Endodermal cell (in vitro differentiated cells): ENCODE measurements at regions not wholly inside any gene's neighbourhood (a gene's known extent, or its start where the extent isn't known, plus 50 kb on each side); places are given as distances from the start of the nearest gene placed in this dataset.

Source experiments
- DNase-seq: peaks from one replicate; pipeline ENCODE4 v3.0.0-alpha.2; 2017
- H3K27ac ChIP-seq: 2 replicates; pipeline ENCODE4 v1.5.1; 2013; ENCODE audit warnings: mild to moderate bottlenecking, low read depth, low read length, moderate library complexity
- H3K27me3 ChIP-seq: 2 replicates; pipeline ENCODE4 v1.6.1; 2013; ENCODE audit warnings: mild to moderate bottlenecking, low read length, moderate library complexity; ENCODE audit not compliant: insufficient read depth, control insufficient read depth, poor library complexity, severe bottlenecking
- H3K36me3 ChIP-seq: 2 replicates; pipeline ENCODE4 v1.7.0; 2013; ENCODE audit warnings: mild to moderate bottlenecking, low read length, moderate library complexity; ENCODE audit not compliant: control insufficient read depth, insufficient read depth
- H3K4me1 ChIP-seq: one replicate; pipeline ENCODE4 v1.7.0; 2013; ENCODE audit warnings: low read length; ENCODE audit not compliant: control insufficient read depth, insufficient read depth
- H3K4me3 ChIP-seq: 2 replicates; pipeline ENCODE4 v1.5.1; 2013; ENCODE audit warnings: mild to moderate bottlenecking, low read length, moderate library complexity
- H3K9ac ChIP-seq: 2 replicates; pipeline ENCODE4 v1.6.1; 2013; ENCODE audit warnings: mild to moderate bottlenecking, low read length, moderate library complexity; ENCODE audit not compliant: poor library complexity, severe bottlenecking; ENCODE audit errors: extremely low read depth
- H3K9me3 ChIP-seq: 2 replicates; pipeline ENCODE4 v1.6.1; 2013; ENCODE audit warnings: mild to moderate bottlenecking, low read length, moderate library complexity; ENCODE audit not compliant: control insufficient read depth
- H3K27ac Mint-ChIP-seq: 2 replicates; pipeline ENCODE4 v1.8.0; 2020; ENCODE audit warnings: mixed read lengths
- H3K27me3 Mint-ChIP-seq: 2 replicates; pipeline ENCODE4 v1.8.0; 2021; ENCODE audit warnings: mild to moderate bottlenecking, mixed read lengths; ENCODE audit not compliant: insufficient read depth
- H3K36me3 Mint-ChIP-seq: 2 replicates; pipeline ENCODE4 v1.8.0; 2020; ENCODE audit warnings: low read depth, mixed read lengths
- H3K4me1 Mint-ChIP-seq: 2 replicates; pipeline ENCODE4 v1.8.0; 2020; ENCODE audit warnings: mixed read lengths
- H3K4me3 Mint-ChIP-seq: 2 replicates; pipeline ENCODE4 v1.8.0; 2020; ENCODE audit warnings: mild to moderate bottlenecking, moderate library complexity, mixed read lengths
- H3K9me3 Mint-ChIP-seq: 2 replicates; pipeline ENCODE4 v1.8.0; 2020; ENCODE audit warnings: mild to moderate bottlenecking, mixed read lengths
- WGBS, 2 experiments: methylation state at CpG; one replicate each; pipeline versions ENCODE4 v1.1.5 to v1.1.7; 2013; ENCODE audit warnings: missing lambda C conversion rate in 2 of 2, mixed read lengths in 1 of 2; ENCODE audit not compliant: insufficient coverage in 1 of 2, insufficient read length in 1 of 2; 5-methylcytosine and 5-hydroxymethylcytosine counted together
- TF ChIP-seq, protein P1 (sequence below): fragments of 200-600 bp; sonication (generic); conservative IDR thresholded peaks from 2 replicates; pipeline ENCODE4 v1.5.0; 2021; ENCODE audit warnings: antibody characterized with exemption, mild to moderate bottlenecking

DNA sequence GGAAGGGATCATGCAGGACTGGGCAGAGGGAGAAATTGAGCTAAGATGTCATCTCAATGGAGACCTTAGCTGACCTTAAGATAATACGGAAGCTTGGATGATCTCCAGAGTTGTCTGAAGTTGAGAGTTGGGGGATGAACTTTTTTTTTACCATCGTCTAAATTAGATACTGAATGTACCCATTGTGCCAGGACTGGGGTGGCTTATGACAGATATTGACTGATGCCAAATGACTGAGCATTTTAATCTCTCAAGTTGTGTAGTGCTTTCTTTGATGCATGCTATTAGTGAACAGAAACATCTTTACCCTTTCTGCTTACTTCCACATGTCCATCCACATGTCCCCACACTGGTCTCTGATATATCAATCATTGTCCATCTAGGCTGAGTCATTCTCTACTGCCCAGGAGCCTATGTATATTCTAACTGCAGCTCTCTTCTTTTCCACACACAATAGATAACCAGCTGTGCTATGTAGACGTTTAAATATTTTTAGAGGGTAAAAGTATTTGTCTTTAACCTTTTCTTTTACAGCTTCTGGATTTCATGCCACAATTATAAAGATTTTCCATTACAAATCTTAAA is 60.2 kb upstream of the ZKSCAN2 start:
- no peak overlapping the region for H3K4me3 Mint-ChIP-seq
- H3K36me3 Mint-ChIP-seq: peaks cover 13% of the 10 kb centered on the region
- 67 to 92% methylated on average over 1 to 2 of the region's 3 CpGs for WGBS, 2 experiments
- H3K9me3 Mint-ChIP-seq: peaks cover 24% of the 10 kb centered on the region
- no peaks in the 10 kb centered on the region for H3K36me3 ChIP-seq
- no peaks in the 10 kb centered on the region for H3K4me1 ChIP-seq
- H3K27me3 Mint-ChIP-seq: no peaks in the 10 kb centered on the region
- no peaks in the 10 kb centered on the region for H3K27me3 ChIP-seq
- no peak overlapping the region for H3K9ac ChIP-seq
- H3K9me3 ChIP-seq: peaks cover 5% of the 10 kb centered on the region
- TF ChIP-seq, protein P1, sequence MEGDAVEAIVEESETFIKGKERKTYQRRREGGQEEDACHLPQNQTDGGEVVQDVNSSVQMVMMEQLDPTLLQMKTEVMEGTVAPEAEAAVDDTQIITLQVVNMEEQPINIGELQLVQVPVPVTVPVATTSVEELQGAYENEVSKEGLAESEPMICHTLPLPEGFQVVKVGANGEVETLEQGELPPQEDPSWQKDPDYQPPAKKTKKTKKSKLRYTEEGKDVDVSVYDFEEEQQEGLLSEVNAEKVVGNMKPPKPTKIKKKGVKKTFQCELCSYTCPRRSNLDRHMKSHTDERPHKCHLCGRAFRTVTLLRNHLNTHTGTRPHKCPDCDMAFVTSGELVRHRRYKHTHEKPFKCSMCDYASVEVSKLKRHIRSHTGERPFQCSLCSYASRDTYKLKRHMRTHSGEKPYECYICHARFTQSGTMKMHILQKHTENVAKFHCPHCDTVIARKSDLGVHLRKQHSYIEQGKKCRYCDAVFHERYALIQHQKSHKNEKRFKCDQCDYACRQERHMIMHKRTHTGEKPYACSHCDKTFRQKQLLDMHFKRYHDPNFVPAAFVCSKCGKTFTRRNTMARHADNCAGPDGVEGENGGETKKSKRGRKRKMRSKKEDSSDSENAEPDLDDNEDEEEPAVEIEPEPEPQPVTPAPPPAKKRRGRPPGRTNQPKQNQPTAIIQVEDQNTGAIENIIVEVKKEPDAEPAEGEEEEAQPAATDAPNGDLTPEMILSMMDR: no peak
- DNase-seq: no peak
- no peak overlapping the region for H3K27ac ChIP-seq
- no peak overlapping the region for H3K4me3 ChIP-seq
- H3K4me1 Mint-ChIP-seq: no peaks in the 10 kb centered on the region
- H3K27ac Mint-ChIP-seq: no peak overlapping the region

DNA sequence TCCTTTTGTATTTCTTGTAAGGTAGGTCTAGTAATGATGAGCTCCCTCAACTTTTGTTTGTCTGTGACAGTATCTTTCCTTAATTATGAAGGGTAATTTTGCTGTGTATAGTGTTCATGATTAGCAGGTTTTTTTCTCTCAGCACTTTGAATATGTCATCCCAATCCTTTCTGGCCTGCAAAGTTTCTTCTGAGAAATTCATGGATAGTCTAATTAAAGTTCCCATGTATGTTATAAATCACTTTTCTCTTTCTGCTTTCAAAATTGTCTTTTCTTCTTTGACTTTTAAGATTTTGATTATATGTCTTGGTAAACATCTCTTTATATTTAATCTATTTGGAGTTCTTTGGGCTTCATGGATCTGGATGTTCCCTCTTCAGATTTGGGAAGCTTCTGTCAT is 54.3 kb upstream of the ZKSCAN2 start:
- H3K27me3 Mint-ChIP-seq: no peaks in the 10 kb centered on the region
- TF ChIP-seq, protein P1: no peak
- Histone ChIP-seq H3K9me3 (peaks cover 20% of the 10 kb centered on the region), H3K27ac (no peak overlapping the region), H3K9ac (no peak overlapping the region), H3K4me1 (no peaks in the 10 kb centered on the region), H3K36me3 (peaks cover 4% of the 10 kb centered on the region), H3K4me3 (peak overlapping the region; percentile 6), H3K27me3 (no peaks in the 10 kb centered on the region)
- no peak for DNase-seq
- H3K27ac Mint-ChIP-seq: no peak overlapping the region
- peaks cover 32% of the 10 kb centered on the region for H3K36me3 Mint-ChIP-seq
- H3K4me1 Mint-ChIP-seq: no peaks in the 10 kb centered on the region
- no peak overlapping the region for H3K4me3 Mint-ChIP-seq
- H3K9me3 Mint-ChIP-seq: peaks cover 31% of the 10 kb centered on the region

DNA sequence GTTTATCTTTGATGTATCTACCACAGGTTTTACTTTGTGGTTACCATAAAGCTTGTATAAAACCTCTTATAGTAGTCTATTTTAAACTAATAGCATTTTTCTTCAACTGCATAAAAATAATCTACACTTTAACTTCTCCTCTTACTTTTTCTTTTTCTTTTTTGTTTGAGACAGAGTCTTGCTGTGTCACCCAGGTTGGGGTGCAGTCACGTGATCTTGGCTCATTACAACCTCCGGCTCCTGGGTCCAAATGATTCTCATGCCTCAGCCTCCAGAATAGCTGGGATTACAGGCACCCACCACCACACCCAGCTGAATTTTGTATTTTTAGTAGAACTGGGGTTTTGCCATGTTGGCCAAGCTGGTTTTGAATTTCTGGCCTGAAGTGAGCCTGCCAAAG is 53.4 kb upstream of the ZKSCAN2 start:
- no peaks in the 10 kb centered on the region for H3K4me1 ChIP-seq
- Mint-ChIP-seq H3K27ac (no peak overlapping the region), H3K4me1 (no peaks in the 10 kb centered on the region), H3K36me3 (peaks cover 31% of the 10 kb centered on the region), H3K9me3 (peaks cover 29% of the 10 kb centered on the region), H3K27me3 (no peaks in the 10 kb centered on the region), H3K4me3 (no peak overlapping the region)
- H3K27ac ChIP-seq: no peak overlapping the region
- no peaks in the 10 kb centered on the region for H3K27me3 ChIP-seq
- 89 to 90% methylated on average over 2 of the region's 2 CpGs for WGBS, 2 experiments
- peaks cover 20% of the 10 kb centered on the region for H3K9me3 ChIP-seq
- no peak for DNase-seq
- no peak overlapping the region for H3K9ac ChIP-seq
- peak overlapping the region; percentile 6 for H3K4me3 ChIP-seq
- H3K36me3 ChIP-seq: peaks cover 4% of the 10 kb centered on the region
- TF ChIP-seq, protein P1: no peak
